ENCODE measurements at regions not wholly inside any gene's neighbourhood (a gene's known extent, or its start where the extent isn't known, plus 50 kb on each side); places are given as distances from the start of the nearest gene placed in this dataset.
A peak's percentile ranks its signal among the peaks of the same experiment; 100 is the strongest.

DNA sequence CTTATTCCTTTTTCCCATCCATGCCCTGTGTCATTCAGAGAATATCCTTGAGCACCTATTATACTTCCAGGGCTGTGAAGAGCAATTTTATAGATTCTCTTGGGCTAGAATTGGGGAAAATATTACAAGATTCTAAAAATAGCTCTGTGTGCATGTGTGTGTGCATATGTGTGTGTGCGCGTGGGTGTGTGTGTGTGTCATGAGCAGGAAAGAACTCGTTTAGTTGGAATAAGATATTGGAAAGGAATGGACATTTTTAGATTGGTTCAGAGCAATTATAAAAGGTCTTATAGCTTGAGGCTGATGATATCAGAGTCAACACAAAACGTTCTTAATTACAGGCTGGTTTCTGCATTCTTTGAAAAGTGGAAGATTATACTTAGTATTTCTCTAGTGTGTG is 212.1 kb upstream of the COPS8 start:
- intact Hi-C loops (cut with micrococcal nuclease; ENCODE audit: unreplicated experiment) (no loop called here), in situ Hi-C loops (cut with HindIII; ENCODE audit: extremely low pct_ligation_motif_present, low pct_unique_long_range_greater_than_20kb) (no loop called here)
- ATAC-seq (no peak), FAIRE-seq (no peak), DNase-seq (ENCODE audit: low spot score) (no peak)
- TF ChIP-seq U2AF2 (IDR thresholded peaks at IDR 0.05; ENCODE audit: low read depth, low read length): 0 out of 2 replicates have a peak, but pooled peaks have one; percentile 35
- no peak for TF ChIP-seq FOSL2 (CRISPR knock-in tag; IDR thresholded peaks at IDR 0.05)
- no peak for TF ChIP-seq ZFP37 (CRISPR knock-in tag; IDR thresholded peaks at IDR 0.05; ENCODE audit: borderline replicate concordance)
- Histone ChIP-seq H3K36me3 (replicated peaks in 1 of 2; ENCODE audit: control insufficient read depth in 1 of 2, insufficient read depth in 2 of 2, low read length in 2 of 2) (no peaks in the 10 kb centered on the region), H3K4me1 (ENCODE audit: insufficient read depth, low read length) (no peaks in the 10 kb centered on the region), H3K27ac (ENCODE audit: extremely low read length, insufficient read depth, low read length) (no peak overlapping the region), H3K9ac (ENCODE audit: insufficient read depth, low read depth, low read length) (no peak overlapping the region), H3K4me3 (replicated peaks in 1 of 3; ENCODE audit: insufficient read depth in 1 of 3, low read depth in 2 of 3, low read length in 3 of 3) (no peak overlapping the region), H3K27me3 (ENCODE audit: control insufficient read depth in 1 of 2, insufficient read depth in 2 of 2, low read length in 2 of 2) (no peaks in the 10 kb centered on the region), H3K79me2 (ENCODE audit: insufficient read depth, low read length) (no peaks in the 10 kb centered on the region), H3K4me2 (ENCODE audit: low read depth, low read length) (no peak overlapping the region), H4K20me1 (ENCODE audit: insufficient read depth, low read length) (no peaks in the 10 kb centered on the region), H3K9me3 (ENCODE audit: low read length) (no peaks in the 10 kb centered on the region), H2AFZ (ENCODE audit: low read length) (no peak overlapping the region)
- no TSS peak for BruUV-seq (replicated peaks)
- ChIA-PET CTCF (ENCODE audit: low intra/inter-chr PET ratio, low total read pairs) (no interaction called here), POLR2A (no interaction called here)
- WGBS (ENCODE audit: low lambda C conversion rate): 42% methylated on average over 4 of the region's 4 CpGs

DNA sequence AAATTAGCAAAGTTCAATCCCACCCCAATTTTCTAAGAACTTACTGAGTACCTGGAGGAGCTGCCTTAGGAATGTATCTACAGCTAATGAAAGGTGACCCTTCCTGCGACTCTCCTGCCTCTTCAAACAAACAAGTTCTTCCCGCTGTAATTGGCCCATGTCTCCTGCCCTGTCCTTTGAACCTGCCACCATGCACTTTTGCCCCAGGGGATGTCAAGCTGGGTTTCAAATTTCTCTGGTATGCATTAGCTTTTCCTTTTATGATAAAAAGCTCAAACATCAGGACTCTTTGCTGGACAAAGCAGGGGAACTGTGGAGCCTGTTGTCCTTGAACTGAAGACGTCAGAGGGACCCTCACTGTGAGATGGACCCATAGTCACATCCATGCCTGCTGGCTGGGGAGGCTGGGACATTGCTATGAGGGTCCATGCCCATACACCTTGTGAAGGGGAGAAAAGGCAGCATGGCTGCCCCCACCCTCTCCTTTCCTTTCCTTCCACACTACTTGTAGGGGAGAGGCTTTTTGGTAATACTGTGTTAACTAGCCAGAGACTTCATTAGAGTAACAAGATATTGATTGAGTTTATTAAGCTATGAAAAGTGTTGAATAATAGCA is 210.7 kb upstream of the COPS8 start:
- in situ Hi-C loops (cut with HindIII; ENCODE audit: extremely low pct_ligation_motif_present, low pct_unique_long_range_greater_than_20kb) (no loop called here), intact Hi-C loops (cut with micrococcal nuclease; ENCODE audit: unreplicated experiment) (no loop called here)
- Histone ChIP-seq H3K4me1 (ENCODE audit: insufficient read depth, low read length) (no peaks in the 10 kb centered on the region), H3K27ac (ENCODE audit: extremely low read length, insufficient read depth, low read length) (no peak overlapping the region), H3K36me3 (replicated peaks in 1 of 2; ENCODE audit: control insufficient read depth in 1 of 2, insufficient read depth in 2 of 2, low read length in 2 of 2) (no peaks in the 10 kb centered on the region), H4K20me1 (ENCODE audit: insufficient read depth, low read length) (no peaks in the 10 kb centered on the region), H3K27me3 (ENCODE audit: control insufficient read depth in 1 of 2, insufficient read depth in 2 of 2, low read length in 2 of 2) (no peaks in the 10 kb centered on the region), H3K79me2 (ENCODE audit: insufficient read depth, low read length) (no peaks in the 10 kb centered on the region), H3K9me3 (ENCODE audit: low read length) (no peaks in the 10 kb centered on the region), H3K4me2 (ENCODE audit: low read depth, low read length) (no peak overlapping the region), H3K9ac (ENCODE audit: insufficient read depth, low read depth, low read length) (no peak overlapping the region), H2AFZ (ENCODE audit: low read length) (no peak overlapping the region), H3K4me3 (replicated peaks in 1 of 3; ENCODE audit: insufficient read depth in 1 of 3, low read depth in 2 of 3, low read length in 3 of 3) (no peak overlapping the region)
- ATAC-seq: no peak
- TF ChIP-seq STAG1 (CRISPR knock-in tag; IDR thresholded peaks at IDR 0.05) (no peak), POLR2AphosphoS5 (IDR thresholded peaks at IDR 0.05; ENCODE audit: low read depth, low read length) (no peak), ZFP36L1 (CRISPR knock-in tag; IDR thresholded peaks at IDR 0.05) (no peak), RFX1 (IDR thresholded peaks at IDR 0.05) (no peak), ZBTB4 (CRISPR knock-in tag; IDR thresholded peaks at IDR 0.05; ENCODE audit: borderline replicate concordance) (no peak), ZNF317 (CRISPR knock-in tag; IDR thresholded peaks at IDR 0.05) (no peak), TCF12 (IDR thresholded peaks at IDR 0.05) (no peak), TCF12 (CRISPR knock-in tag; IDR thresholded peaks at IDR 0.05) (no peak), MAZ (IDR thresholded peaks at IDR 0.05; ENCODE audit: borderline replicate concordance, low read depth, low read length) (no peak), MAZ (CRISPR knock-in tag; IDR thresholded peaks at IDR 0.05; ENCODE audit: low read depth) (no peak), BCL3 (CRISPR knock-in tag; IDR thresholded peaks at IDR 0.05) (no peak), HHEX (CRISPR knock-in tag; IDR thresholded peaks at IDR 0.05) (no peak)
- FAIRE-seq: no peak
- 0% methylated on average over 3 of the region's 3 CpGs for whole genome bisulfite sequencing (ENCODE audit: low lambda C conversion rate)
- no TSS peak for BruUV-seq (replicated peaks)
- POLR2A ChIA-PET: no interaction called here
- DNase-seq (ENCODE audit: low spot score): no peak
- CTCF ChIA-PET (ENCODE audit: low intra/inter-chr PET ratio, low total read pairs): no interaction called here

Measured in HepG2 (cell line).